Stimulated activated naive CD4-positive, alpha-beta T cell (primary cell): ENCODE measurements at regions not wholly inside any gene's neighbourhood (a gene's known extent, or its start where the extent isn't known, plus 50 kb on each side); places are given as distances from the start of the nearest gene placed in this dataset.
"Not testable (repeated sequence)": the region's sequence is repeated elsewhere in the genome, so short reads cannot be mapped to it uniquely, and the experiment has no call there.

Source experiments
- DNase-seq, 6 experiments: peaks; one replicate each; lab custom pipeline; 2025; lab: John Stamatoyannopoulos, UW

DNA sequence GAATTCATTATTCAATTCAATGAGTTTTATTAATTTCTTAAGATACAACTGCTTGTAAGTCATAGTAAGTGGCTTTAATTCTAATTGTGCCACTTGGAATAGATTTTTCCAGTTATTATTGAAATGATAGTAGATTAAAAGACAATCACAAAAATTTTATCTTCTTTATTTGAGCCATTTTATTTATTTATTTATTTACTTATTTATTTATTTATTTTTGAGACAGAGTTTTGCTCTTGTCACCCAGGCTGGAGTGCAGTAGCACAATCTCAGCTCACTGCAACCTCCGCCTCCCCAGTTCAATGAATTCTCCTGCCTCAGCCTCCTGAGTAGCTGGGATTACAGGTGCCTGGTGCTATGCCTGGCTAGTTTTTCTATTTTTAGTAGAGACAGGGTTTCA lies 235.7 kb upstream of the DSEL start:
- not testable (repeated sequence) for DNase-seq

- DNase-seq: no peak
These were observed 226.4 kb upstream of the DSEL start for GRCh38 chr18:67742954-67743353.

GRCh38 chr18:67742525-67742924 lies 226.0 kb upstream of the DSEL start:
- DNase-seq: no peak

- no peak for DNase-seq
These were observed 219.0 kb upstream of the DSEL start for GRCh38 chr18:67735506-67735905.

DNA sequence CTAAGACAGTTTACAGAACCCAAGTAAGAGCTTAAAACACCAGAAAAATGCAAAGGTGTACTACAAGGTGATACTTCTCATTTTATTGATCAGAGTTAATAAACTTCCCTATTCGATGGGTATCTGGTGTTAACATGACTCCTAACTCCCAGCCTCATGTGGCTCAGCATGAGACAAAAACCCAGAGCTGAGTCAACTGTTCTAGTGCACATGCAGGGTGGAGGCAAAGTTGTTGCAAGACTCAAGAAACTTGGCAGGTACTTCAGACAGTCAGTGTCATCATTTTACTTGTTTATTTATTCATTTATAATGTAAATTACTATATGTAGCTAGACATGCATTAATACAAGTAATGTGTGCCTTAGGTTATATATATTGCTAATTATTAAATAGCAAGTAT lies 216.6 kb upstream of the DSEL start:
- no peak for DNase-seq

GRCh38 chr18:67731851-67732250 lies 215.3 kb upstream of the DSEL start:
- DNase-seq: no peak

GRCh38 chr18:67730886-67731285 lies 214.4 kb upstream of the DSEL start:
- no peak for DNase-seq

DNA sequence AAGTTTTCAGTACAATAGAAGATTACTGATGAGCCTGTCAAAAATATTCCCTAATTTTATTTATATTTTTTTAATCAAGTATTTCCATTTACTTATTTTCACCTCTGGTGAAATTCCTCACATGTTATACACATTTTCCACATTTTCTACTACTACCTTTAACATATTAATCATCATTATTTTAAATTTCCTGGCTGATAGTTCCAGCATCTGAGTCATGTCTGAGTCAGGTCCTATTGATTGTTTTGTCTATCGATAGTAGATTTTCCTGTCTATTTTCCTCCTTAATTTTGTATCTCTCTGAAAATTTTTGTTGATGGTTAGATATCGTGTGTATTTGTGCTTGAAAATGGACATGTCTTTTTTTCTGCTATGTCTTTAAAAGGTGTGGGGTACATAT lies 211.8 kb upstream of the DSEL start:
- DNase-seq: no peak

DNA sequence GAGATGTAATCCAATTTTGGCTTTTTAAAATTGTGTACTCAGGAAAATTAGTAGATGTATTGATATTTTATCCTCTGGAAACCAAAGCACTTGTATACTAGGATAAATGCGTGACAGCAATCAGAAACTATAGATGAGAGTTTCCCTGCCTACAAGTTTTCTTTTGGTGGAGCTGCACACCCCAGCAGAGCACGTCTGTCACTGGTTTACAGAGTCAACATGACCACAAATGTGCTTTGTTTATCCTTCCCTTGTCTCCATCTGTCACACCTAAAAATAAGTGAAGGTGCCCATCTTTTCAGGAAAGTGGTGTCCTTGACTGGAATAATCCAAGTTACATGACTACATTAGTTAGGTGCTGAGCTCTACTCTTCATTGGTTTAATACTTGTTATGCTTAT lies 210.4 kb upstream of the DSEL start:
- DNase-seq: no peak

GRCh38 chr18:67717800-67718199 lies 201.3 kb upstream of the DSEL start:
- DNase-seq: no peak

GRCh38 chr18:67715567-67715966 lies 199.0 kb upstream of the DSEL start:
- DNase-seq: no peak

DNA sequence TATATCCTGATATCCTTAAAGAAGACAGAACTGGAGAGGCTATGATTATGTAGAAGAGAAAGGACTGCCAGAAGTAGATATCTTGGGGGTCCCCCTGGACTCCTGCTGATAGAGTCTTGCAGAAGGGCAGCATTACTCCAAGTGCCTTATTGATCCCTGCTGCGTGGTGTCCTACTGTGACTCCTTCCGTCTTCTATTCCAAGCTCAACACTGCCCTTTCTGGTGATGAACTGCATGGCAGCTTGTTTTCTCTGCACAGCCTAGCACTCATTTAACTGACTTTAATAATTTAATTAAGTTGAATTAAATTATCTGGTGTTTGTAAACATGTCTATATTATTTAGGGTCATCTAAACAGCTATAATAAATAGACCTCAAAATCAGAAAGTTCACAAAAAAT lies 194.1 kb upstream of the DSEL start:
- no peak for DNase-seq

DNA sequence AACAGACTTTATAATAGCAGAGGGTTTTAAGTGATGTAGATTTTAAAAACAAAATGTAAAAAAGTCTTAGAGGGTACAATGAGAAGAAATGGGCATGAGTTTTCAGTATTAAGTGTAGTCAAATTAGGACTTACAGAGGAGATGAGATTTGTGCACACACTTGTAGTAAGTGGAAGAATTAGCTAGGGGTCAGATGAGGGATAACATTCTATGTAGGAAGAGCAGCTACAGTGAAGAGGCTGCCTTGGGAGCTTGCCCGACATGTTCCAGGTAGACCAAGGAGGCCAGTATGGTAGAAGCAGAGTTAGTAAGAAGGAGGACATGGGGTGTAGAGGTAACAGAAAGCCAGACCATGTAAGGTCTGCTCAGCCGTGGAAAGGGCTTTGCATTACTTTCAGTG lies 189.2 kb upstream of the DSEL start:
- no peak for DNase-seq

DNA sequence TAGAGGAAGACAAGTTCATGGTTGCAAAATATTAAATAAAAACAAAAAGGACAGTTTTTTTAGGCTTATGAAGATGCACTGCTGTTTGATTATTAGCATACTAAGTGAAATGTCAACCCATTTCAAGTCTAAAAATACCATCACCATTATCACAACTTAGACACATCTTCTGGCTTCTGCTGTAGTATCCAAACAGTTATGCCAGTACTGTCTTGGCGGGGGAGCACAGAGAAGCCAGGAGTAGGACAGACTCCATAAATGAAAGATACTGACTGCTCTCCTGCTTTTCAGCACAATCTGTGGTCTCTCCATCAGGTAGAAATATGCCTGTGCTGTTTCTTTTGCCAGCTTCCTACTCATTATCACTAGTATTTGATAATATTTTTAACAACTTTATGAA lies 179.2 kb upstream of the DSEL start:
- DNase-seq: no peak

- no peak for DNase-seq
These were observed 178.3 kb upstream of the DSEL start for GRCh38 chr18:67694787-67695186.

GRCh38 chr18:67692811-67693210 lies 176.3 kb upstream of the DSEL start:
- DNase-seq: no peak

DNA sequence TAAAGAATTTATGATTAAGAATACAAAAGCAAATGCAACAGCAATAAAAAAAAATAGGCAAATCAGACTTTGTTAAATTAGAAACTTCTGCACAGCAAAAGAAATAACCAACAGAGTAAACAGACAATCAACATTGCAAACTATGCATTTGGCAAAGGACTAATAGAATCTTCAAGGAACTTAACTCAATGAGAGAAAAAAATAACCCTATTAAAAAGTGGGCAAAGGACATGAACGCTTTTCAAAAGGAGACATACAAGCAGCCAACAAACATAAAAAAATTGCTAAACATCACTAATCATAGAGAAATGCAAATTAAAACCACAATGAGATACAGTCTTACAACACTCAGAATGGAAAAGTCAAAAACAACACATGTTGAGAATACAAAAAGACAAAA lies 166.0 kb upstream of the DSEL start:
- DNase-seq: no peak

GRCh38 chr18:67677489-67677888 lies 161.0 kb upstream of the DSEL start:
- no peak for DNase-seq

- no peak for DNase-seq
These were observed 156.2 kb upstream of the DSEL start for GRCh38 chr18:67672716-67673115.

DNA sequence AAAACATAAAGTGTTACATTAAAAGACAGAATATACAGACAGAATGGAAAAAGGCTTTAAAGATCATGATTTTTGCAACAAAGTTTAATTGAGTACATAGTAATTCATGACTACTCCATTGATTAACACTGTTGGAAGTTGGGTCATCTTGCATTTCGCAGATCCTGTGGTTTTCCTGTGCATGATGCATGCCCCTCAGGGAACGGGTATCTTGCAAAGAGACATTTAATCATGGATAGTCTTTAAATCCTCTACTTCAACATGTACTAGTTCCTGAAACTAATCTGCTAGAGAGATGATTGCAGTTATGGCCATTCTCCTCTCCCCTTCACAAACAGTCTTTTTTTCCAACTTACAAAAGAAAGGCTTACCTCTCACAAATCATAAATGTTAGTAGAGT lies 155.6 kb upstream of the DSEL start:
- DNase-seq: no peak

DNA sequence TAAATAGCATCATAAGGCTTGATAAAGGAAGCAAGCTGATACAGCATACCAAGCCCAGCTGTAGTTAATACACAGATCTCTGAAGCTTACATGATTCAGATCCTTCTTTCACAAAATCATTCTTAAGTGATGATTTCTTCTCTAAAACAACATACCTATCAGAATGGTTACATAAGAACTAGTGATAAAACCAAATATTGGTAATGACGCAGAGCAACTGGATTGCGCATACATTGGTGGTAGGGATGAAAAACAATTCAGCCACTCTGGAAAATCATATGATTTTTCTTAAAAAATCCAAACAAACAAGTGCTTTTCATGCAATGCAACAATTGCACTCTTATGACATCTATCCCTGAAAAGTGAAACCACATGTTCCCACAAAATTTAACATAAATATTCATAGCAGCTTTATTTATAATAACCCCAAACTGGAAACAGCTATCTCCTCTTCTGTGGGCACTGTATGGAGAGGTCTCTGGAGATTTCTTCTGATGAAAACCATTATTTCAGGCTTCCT lies 153.6 kb upstream of the DSEL start:
- DNase-seq: no peak

GRCh38 chr18:67665266-67665665 lies 148.7 kb upstream of the DSEL start:
- no peak for DNase-seq

DNA sequence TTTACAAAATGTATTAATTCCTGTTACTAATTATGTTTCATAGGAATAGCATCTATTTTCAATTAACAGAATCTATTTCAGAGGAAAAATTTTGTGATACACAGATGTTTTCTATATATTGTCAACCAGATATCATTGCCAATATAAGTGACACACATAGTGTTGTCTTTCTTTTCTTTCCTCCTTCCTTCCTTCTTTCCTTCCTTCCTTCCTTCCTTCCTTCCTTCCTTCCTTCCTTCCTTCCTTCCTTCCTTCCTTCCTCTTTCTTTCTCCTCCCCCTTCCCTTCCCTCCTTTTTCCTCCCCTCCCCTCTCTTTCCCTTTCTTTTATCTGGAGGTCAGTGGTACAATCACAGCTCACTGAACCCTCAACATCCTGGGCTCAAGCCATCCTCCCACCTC lies 146.5 kb upstream of the DSEL start:
- no peak for DNase-seq

- DNase-seq: no peak
These were observed 145.0 kb upstream of the DSEL start for GRCh38 chr18:67661555-67661954.

DNA sequence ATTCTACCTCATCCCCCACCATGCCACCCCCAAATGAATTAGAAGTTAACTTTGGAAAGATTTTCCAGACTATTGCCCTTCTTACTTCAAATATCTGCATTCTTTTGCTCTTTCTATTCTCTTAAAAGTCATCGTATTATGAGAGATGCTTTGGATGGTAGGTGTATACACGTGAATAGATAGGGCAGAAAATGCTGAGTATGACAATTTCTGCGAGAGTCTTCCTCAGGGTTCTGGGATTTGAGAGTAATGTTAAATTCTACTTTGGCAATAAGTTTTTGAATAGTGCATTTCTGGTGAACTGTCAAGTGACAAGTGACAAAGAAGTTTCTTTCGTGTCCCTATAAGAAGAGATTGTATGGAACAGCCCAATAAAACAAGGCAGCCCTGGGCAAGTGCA lies 137.6 kb upstream of the DSEL start:
- DNase-seq: no peak
